Mucosa of descending colon (tissue), 3 donors: ENCODE measurements at regions not wholly inside any gene's neighbourhood (a gene's known extent, or its start where the extent isn't known, plus 50 kb on each side); places are given as distances from the start of the nearest gene placed in this dataset.

Experiments used
- ATAC-seq: fragments of 200-7000 bp; cut with Tn5 transposase; one replicate; pipeline ENCODE4 v1.9.1; 2020; ENCODE audit warnings: mild to moderate bottlenecking, moderate library complexity
- DNase-seq, 3 donors: peaks; one replicate each; pipeline ENCODE4 v3.0.0-alpha.2; 2020
- H3K36me3 ChIP-seq: fragments of 200-600 bp; one replicate; pipeline ENCODE4 v1.8.0; 2021; ENCODE audit warnings: low read depth, mild to moderate bottlenecking
- H3K4me1 ChIP-seq: fragments of 200-600 bp; one replicate; pipeline ENCODE4 v1.8.0; 2021; ENCODE audit warnings: low read depth, mild to moderate bottlenecking
- H3K4me3 ChIP-seq: fragments of 200-600 bp; one replicate; pipeline ENCODE4 v1.8.0; 2021; ENCODE audit warnings: mild to moderate bottlenecking
- H3K9me3 ChIP-seq: fragments of 200-600 bp; one replicate; pipeline ENCODE4 v1.8.0; 2021; ENCODE audit warnings: mild to moderate bottlenecking
- intact Hi-C, 2 donors: fragments of 100-400 bp; cut with DNase I in 1 of 2; cut with micrococcal nuclease in 1 of 2; formaldehyde crosslinking; loops; one replicate each; pipeline versions ENCODE4 v1.11.0 to v1.11.1; 2022; cut with DNase I, micrococcal nuclease
- TF ChIP-seq, protein P1 (sequence below): fragments of 200-600 bp; IDR thresholded peaks from one replicate; pipeline ENCODE4 v1.8.0; 2022; ENCODE audit warnings: antibody characterized with exemption, mild to moderate bottlenecking
- donor health status: DM: no; HTN: no; CAD: no; lungs with moderate emphysema.
- donor health status: DM: no; HTN: no; CAD: no.
- donor health status: DM: no; HTN: yes; CAD: no.

DNA sequence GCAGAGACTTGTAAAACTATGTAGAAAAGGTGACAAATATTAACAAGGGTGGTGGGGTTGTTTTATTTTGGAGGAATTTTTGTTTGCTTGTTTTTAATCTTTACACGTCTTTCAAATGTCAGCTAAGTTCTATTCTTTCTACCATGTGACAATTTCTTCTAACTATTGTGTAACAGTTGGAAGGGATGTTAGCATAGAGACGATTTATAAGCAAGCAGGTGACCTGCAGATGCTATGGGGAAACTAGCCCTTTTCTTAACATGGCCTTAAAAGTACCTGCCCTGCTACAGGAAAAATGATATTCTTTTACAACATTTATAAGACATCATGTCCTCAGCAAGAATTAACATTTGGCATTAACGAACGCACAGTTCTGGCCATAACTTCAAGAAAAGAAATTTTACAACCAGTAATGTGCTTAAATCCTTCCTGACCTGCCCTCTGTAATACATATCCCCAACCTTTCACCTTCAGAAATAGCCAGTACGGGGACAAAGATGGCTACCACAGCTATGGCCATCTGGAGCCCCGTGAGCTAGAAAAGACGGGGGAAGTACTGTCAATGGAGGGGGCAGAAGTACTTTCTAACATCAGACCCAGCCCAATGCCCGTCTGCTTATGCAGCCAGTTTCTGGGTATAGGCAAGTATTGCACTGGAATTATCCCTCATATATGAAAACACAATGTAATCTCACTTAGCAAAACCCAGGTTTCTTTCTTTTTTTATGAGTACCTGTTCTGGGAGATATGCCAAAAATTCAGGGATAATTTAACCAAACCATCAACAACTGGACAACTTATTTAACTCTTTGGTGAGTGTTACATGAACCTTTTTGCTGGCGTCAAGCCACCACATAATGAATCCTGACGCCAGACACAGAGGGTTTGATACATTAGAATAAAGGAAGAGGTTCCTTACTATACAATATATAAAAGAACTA is 67.7 kb upstream of the NR2F2 start:
- Histone ChIP-seq H3K9me3 (no peaks in the 10 kb centered on the region), H3K36me3 (no peaks in the 10 kb centered on the region), H3K4me3 (no peak overlapping the region), H3K4me1 (no peaks in the 10 kb centered on the region)
- TF ChIP-seq, protein P1, sequence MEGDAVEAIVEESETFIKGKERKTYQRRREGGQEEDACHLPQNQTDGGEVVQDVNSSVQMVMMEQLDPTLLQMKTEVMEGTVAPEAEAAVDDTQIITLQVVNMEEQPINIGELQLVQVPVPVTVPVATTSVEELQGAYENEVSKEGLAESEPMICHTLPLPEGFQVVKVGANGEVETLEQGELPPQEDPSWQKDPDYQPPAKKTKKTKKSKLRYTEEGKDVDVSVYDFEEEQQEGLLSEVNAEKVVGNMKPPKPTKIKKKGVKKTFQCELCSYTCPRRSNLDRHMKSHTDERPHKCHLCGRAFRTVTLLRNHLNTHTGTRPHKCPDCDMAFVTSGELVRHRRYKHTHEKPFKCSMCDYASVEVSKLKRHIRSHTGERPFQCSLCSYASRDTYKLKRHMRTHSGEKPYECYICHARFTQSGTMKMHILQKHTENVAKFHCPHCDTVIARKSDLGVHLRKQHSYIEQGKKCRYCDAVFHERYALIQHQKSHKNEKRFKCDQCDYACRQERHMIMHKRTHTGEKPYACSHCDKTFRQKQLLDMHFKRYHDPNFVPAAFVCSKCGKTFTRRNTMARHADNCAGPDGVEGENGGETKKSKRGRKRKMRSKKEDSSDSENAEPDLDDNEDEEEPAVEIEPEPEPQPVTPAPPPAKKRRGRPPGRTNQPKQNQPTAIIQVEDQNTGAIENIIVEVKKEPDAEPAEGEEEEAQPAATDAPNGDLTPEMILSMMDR = no peak
- ATAC-seq = no peak
- intact Hi-C loops = no loop called here
- no peak for DNase-seq

DNA sequence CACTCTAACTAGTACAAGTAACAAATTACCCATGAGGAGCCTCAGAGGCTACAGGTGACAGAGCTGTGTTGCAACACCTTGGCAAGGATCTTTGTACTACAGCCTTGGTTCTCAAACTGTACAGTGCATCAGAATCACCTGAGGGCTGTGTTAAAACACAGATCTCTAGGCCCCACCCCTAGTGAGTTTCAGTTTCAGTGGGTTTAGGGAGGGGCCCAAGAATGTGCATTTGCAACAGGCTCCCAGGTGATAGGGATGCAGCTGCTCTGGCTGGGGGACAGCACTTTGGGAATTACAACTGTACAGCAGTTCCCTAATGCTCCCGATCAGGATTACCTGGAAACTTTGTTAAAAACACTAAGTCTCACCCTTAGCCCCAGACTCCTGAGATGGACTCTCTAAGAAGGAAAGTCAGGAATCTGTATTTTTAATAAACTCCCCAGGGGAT is 66.1 kb upstream of the NR2F2 start:
- TF ChIP-seq, protein P1 = no peak
- Histone ChIP-seq H3K9me3 (no peaks in the 10 kb centered on the region), H3K4me1 (no peaks in the 10 kb centered on the region), H3K36me3 (no peaks in the 10 kb centered on the region), H3K4me3 (no peak overlapping the region)
- intact Hi-C loops = no loop called here
- ATAC-seq (peak; percentile 20), DNase-seq (no peak)

DNA sequence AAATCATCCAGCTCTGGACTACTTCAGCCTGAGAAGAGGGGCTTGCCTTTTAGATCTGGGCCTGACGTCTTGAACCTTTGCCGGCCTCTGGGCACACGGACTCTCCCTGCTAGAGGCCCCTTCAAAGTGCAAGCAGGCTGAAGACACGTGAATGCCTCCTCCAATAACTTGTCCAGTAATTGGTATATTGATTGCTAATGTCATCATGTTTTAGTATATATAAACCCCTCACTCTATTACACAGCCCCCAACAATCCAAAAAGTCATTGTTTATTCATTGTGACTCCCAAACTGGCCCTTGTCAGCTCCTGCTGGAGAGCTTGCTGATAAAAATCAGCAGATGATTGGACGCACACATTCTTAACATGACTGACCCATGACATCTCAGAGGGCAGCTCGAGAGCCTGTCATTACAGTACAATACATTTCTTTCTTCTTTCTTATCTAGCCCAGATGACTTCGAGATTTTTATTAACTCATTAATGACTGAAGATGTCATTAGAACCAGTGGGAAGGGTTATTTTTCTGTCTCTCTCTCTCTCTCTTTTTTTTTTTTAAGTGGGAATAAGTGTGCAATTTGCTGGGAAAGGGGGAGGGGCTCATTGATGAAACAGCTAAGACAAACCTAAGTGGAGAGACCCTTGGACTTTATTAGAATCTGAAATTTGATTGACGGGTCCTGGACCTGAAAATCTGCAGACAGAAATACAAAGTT is 65.5 kb upstream of the NR2F2 start:
- no peak overlapping the region for H3K4me3 ChIP-seq
- no peaks in the 10 kb centered on the region for H3K9me3 ChIP-seq
- H3K36me3 ChIP-seq = no peaks in the 10 kb centered on the region
- intact Hi-C loops = no loop called here
- no peaks in the 10 kb centered on the region for H3K4me1 ChIP-seq
- ATAC-seq (no peak), DNase-seq (no peak)
- TF ChIP-seq, protein P1 = no peak

DNA sequence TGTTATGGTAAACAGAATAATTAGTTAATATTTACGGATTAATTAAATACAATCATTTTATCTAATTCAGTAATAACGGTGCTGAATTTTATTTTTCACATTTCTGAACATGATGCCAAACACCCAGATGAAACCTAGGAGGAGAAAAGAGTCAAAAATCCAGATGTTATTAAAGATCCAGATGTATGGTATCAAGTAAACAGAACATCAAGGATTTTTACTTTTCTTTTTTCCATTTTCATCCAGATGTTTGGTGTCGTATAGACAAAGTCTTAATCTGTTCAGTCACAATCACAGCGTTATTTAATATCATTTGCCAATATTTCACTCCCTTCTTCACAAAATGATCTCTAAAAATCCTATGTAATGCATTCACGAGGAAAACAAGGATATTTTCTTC is 64.0 kb upstream of the NR2F2 start:
- no peak overlapping the region for H3K4me3 ChIP-seq
- no peaks in the 10 kb centered on the region for H3K36me3 ChIP-seq
- TF ChIP-seq, protein P1 = no peak
- no peaks in the 10 kb centered on the region for H3K9me3 ChIP-seq
- intact Hi-C loops = no loop called here
- ATAC-seq (no peak), DNase-seq (no peak)
- H3K4me1 ChIP-seq = no peaks in the 10 kb centered on the region

DNA sequence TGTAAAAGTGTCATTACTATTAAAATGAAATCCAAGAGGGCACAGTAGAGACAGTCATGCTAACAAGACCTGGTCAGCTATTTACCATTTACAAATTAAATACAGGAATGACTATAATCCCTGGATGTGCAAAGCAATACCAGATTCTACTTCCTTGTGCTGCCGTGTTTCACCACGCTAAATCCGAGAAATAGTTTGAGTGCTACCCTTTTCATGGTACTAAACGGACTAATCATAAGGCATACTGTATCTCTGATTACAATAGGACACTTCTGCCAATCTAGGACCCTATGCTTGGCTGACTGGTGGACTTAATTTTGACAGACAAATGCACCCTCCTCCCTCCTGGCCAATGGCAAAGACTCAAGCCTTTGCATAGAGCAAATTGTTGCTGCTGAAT is 63.0 kb upstream of the NR2F2 start:
- Histone ChIP-seq H3K4me3 (no peak overlapping the region), H3K9me3 (no peaks in the 10 kb centered on the region), H3K36me3 (no peaks in the 10 kb centered on the region), H3K4me1 (no peaks in the 10 kb centered on the region)
- TF ChIP-seq, protein P1 = no peak
- DNase-seq = no peak
- intact Hi-C loops = no loop called here
- ATAC-seq = no peak
